ENCODE measurements at regions not wholly inside any gene's neighbourhood (a gene's known extent, or its start where the extent isn't known, plus 50 kb on each side); places are given as distances from the start of the nearest gene placed in this dataset.

GRCh38 chr1:73868810-73869336, 329.1 kb downstream of the LRRIQ3 start:
- TF ChIP-seq EZH2 (IDR thresholded peaks at IDR 0.05) (no peak), POLR2AphosphoS5 (IDR thresholded peaks at IDR 0.05; ENCODE audit: borderline replicate concordance, low read depth, low read length) (no peak)
